HG02571 (cell line): ENCODE measurements at regions not wholly inside any gene's neighbourhood (a gene's known extent, or its start where the extent isn't known, plus 50 kb on each side); places are given as distances from the start of the nearest gene placed in this dataset.

Experiments used
- ATAC-seq: cut with Tn5 transposase; IDR thresholded peaks from one replicate; pipeline ENCODE4 v1.9.1; 2021; ENCODE audit warnings: mild to moderate bottlenecking, moderate library complexity; ENCODE audit not compliant: unreplicated experiment

- no peak for ATAC-seq
These were observed 188.6 kb downstream of the MYCN start for GRCh38 chr2:16128746-16129610.

GRCh38 chr2:16127958-16128357 lies 187.6 kb downstream of the MYCN start:
- no peak for ATAC-seq

- ATAC-seq = no peak
These were observed 187.1 kb downstream of the MYCN start for GRCh38 chr2:16127276-16127940.

GRCh38 chr2:16126517-16127275 lies 186.3 kb downstream of the MYCN start:
- no peak for ATAC-seq

GRCh38 chr2:16125614-16126516 lies 185.5 kb downstream of the MYCN start:
- ATAC-seq = no peak

- no peak for ATAC-seq
These were observed 184.7 kb downstream of the MYCN start for GRCh38 chr2:16124881-16125613.

- no peak for ATAC-seq
These were observed 183.8 kb downstream of the MYCN start for GRCh38 chr2:16123856-16124780.

- no peak for ATAC-seq
These were observed 183.1 kb downstream of the MYCN start for GRCh38 chr2:16123421-16123820.

GRCh38 chr2:16122556-16122955 lies 182.2 kb downstream of the MYCN start:
- no peak for ATAC-seq

- ATAC-seq = no peak
These were observed 181.6 kb downstream of the MYCN start for GRCh38 chr2:16121986-16122390.

- no peak for ATAC-seq
These were observed 181.1 kb downstream of the MYCN start for GRCh38 chr2:16121231-16121985.

- no peak for ATAC-seq
These were observed 180.3 kb downstream of the MYCN start for GRCh38 chr2:16120591-16121180.

- no peak for ATAC-seq
These were observed 179.4 kb downstream of the MYCN start for GRCh38 chr2:16119741-16120140.

- no peak for ATAC-seq
These were observed 178.6 kb downstream of the MYCN start for GRCh38 chr2:16118611-16119590.

- ATAC-seq = no peak
These were observed 177.7 kb downstream of the MYCN start for GRCh38 chr2:16117791-16118610.
